ENCODE measurements at regions not wholly inside any gene's neighbourhood (a gene's known extent, or its start where the extent isn't known, plus 50 kb on each side); places are given as distances from the start of the nearest gene placed in this dataset.

DNA sequence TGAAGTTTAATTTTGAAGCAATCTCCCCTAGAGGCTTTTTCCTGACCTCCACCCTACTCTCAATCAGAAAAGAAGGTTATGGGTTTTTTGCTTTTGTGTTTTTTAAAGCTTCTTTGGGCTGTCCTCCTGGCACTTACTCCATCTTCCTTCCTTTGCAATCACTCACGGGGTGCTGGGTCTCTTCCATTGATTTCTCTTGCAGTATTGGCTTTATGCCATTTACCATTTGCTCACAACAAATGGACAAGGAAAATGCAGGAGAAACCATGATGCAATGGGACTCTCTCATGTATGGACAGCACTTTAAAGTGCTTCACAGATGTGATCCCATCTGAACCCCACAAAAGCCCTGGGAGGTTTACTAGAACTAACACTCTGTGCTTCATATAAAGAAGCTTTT is 57.5 kb downstream of the SST start:
- TF ChIP-seq, protein P1, sequence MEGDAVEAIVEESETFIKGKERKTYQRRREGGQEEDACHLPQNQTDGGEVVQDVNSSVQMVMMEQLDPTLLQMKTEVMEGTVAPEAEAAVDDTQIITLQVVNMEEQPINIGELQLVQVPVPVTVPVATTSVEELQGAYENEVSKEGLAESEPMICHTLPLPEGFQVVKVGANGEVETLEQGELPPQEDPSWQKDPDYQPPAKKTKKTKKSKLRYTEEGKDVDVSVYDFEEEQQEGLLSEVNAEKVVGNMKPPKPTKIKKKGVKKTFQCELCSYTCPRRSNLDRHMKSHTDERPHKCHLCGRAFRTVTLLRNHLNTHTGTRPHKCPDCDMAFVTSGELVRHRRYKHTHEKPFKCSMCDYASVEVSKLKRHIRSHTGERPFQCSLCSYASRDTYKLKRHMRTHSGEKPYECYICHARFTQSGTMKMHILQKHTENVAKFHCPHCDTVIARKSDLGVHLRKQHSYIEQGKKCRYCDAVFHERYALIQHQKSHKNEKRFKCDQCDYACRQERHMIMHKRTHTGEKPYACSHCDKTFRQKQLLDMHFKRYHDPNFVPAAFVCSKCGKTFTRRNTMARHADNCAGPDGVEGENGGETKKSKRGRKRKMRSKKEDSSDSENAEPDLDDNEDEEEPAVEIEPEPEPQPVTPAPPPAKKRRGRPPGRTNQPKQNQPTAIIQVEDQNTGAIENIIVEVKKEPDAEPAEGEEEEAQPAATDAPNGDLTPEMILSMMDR (optimal IDR thresholded peaks at IDR 0.05 in 1 of 3, IDR thresholded peaks at IDR 0.05 in 1 of 3, conservative IDR thresholded peaks at IDR 0.05 in 1 of 3; ENCODE audit: extremely low read depth in 1 of 3, insufficient read depth in 2 of 3, low read length in 3 of 3): no peak
- no peak for TF ChIP-seq EZH2 (IDR thresholded peaks at IDR 0.05; ENCODE audit: low read length)

Data from keratinocyte (primary cell).